HG03097 (cell line): ENCODE measurements at regions not wholly inside any gene's neighbourhood (a gene's known extent, or its start where the extent isn't known, plus 50 kb on each side); places are given as distances from the start of the nearest gene placed in this dataset.

Experiments
- ATAC-seq: cut with Tn5 transposase; IDR thresholded peaks from one replicate; pipeline ENCODE4 v1.9.1; 2021; ENCODE audit not compliant: unreplicated experiment, low FRiP score

DNA sequence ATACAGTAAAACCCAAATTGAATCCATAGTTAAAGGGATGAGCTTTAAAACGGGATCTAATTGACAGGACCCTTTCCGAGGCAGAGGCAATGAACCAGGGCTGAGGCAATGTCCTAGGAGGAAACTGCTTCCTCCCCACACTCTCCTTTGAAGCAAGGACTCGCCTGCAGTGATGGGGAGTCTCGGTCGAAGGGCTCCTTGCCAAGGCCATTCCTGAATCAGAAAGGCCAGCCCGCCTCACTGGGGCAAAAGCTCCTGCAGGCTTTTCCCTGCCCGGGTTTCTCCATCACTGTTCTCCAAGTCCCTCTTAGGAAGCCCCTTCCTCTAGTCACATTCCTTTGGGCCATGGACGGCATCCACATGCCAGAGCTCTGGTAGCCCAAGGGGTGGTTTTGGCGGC, 132.0 kb downstream of the RBFOX3 start:
- ATAC-seq = no peak

DNA sequence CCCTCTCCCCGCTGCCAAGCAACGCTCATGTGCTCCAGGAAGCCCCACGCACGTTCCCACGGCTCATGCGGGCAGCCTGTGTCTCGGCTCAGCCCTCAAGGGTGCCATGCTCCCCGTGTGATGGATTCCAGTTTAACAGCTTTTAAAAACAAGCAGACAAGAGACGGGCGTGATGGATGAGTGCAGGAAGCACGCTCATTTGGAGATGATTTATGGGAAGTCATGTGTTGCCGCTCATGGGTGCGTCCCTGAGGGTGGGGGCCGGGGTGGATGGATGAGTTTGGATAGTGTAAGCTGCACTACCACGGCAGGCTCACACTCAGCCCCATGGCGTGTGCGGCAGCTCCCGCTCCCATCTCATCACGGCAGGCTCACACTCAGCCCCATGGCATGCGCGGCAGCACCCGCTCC, 132.8 kb downstream of the RBFOX3 start:
- no peak for ATAC-seq

GRCh38 chr17:79476074-79476652, 134.7 kb downstream of the RBFOX3 start:
- ATAC-seq = no peak

DNA sequence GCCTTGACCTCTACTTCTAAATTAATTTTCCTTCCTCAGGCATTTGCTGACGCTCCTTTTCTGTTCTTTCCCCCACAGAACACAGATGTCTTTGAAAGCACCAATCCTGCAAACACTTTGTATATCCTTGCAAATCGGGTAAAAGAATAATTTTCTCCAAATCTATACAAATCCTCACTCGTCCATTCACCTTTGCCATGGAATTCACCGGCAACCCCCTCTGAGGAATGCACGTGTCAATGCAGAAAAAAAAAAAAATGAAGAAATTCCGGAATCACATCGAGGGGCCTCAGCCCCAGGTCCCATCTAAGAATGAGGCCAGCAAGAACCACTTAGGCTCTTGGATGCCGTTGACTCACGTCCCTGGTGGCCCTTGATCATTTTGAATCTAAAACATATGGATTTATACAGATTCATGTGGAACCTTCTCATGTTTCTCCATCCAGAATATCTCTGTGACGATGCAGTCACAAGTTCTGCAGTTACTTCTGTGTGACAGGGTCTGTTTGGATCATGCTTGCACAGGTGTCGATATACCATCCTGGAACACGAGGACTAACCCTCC, 136.9 kb downstream of the RBFOX3 start:
- ATAC-seq = no peak

DNA sequence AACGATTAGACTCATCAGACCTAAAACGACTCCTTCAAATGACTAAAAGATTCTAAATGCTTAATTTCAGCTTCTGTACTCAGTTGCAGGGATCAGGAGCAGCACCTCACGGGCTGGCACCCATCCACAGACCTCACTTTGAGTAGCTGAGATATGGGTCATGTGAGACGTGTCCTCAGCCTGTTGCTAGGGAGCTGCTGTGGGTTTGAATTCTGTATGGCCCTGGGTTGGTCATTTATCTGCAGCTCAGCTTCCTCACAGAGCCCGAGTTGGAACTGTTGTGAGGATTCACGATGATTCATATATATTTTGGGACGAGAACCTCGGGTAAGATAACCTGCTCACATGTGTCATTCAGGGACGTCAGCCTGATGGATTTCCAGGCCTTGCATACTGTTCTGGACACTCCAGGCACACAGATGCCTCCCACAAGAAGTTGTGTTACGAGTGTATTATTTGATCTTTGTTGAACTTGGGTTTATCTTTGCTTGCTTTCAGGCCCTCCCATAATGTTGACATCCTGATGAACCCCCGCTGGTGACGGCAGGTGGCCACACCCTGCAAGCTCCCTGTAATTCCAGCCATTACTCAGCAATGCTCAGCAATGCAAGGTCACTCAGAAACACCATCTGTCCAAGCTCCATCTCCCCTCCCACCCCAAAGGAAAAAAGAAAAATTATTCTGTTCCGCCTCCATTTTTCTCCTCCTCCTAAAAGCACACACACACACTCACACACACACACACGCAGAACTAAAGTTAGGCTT, 137.6 kb downstream of the RBFOX3 start:
- no peak for ATAC-seq

- ATAC-seq = no peak
These were observed 140.1 kb downstream of the RBFOX3 start for GRCh38 chr17:79470754-79471153.

GRCh38 chr17:79469646-79470045, 141.2 kb downstream of the RBFOX3 start:
- no peak for ATAC-seq

- no peak for ATAC-seq
These were observed 142.5 kb downstream of the RBFOX3 start for GRCh38 chr17:79468183-79468944.

GRCh38 chr17:79466562-79467350, 144.1 kb downstream of the RBFOX3 start:
- no peak for ATAC-seq

DNA sequence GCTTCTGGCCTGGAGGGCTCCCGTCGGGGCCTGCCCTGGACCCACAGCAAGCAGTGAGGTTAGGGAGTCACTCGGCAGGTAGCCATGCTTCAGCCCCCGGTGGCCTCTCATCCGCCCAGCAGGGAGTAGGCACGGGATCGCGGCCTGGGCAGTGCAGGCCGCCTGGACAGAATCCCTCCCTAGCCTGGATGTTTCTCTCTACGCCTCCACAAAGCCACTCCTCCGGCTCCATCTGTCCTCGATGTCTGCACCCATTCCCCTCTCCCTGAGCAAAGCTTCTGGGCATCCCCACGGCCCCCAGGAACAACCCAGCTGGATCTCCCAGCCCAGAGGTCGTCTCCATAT, 145.2 kb downstream of the RBFOX3 start:
- no peak for ATAC-seq

DNA sequence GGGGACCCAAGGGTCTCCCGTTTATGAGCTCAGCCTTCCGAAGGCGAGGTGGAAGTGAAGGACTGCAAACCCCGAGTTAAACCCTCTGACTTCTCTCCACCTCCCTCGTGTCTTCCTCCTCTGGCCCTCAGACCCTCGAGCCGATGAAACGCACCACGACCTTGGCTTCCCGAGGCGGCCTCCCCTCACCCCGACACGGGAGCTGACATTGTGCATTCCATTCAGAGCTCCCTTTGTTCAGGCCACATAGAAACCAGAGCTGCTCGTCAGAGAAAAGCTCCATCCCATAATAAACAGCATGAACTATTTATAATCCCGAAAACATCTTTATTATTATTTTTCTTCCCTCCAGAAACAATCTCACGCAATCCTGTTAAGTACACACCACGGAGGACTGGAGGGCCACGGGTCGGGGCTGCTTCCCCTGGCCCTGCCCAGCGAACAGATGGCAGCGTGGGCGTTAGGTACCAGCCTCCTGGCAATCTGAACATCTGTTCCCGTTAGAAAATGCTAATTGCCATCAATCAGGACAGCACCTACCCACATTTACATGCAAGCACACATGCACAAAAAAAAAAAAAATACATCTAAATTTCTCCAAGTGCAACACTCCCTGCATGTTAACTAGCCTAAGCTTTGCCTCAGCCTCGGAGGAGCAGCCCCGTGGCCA, 145.7 kb downstream of the RBFOX3 start:
- ATAC-seq = no peak

DNA sequence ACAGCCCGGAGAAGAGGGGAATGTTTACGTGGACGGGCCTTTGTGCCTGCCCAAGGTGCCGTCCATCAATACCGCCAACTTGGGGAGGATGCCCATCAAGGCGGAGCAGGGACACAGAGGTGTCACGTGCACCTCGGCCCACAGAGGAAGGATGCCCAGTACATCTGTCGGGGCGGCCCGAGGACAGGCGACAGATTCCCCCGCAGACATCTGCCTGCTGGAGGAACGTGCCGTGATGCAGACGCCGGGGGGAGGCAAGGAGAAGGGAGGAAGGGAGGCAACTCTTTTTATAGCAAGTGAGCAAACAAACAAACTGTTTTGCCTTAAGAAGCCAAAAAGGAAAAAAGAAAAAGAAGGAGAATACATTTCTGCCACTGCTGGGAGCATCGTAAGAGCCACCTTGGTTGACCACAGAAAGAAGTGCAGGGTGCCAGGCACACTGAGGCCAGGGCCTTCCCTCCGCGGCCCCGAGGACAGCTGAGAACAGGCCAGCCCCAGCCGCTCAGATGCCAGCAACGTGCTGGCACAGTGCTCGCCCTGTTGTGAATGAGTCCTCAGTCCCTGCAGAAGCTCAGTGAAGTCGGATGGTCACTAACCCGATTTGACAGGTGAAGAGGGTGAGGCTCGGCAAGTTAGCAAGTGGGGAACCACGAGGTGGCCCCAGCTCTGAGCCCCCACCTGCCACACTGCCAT, 146.4 kb downstream of the RBFOX3 start:
- no peak for ATAC-seq

- no peak for ATAC-seq
These were observed 147.2 kb downstream of the RBFOX3 start for GRCh38 chr17:79463421-79464317.

- no peak for ATAC-seq
These were observed 149.8 kb downstream of the RBFOX3 start for GRCh38 chr17:79461041-79461440.

DNA sequence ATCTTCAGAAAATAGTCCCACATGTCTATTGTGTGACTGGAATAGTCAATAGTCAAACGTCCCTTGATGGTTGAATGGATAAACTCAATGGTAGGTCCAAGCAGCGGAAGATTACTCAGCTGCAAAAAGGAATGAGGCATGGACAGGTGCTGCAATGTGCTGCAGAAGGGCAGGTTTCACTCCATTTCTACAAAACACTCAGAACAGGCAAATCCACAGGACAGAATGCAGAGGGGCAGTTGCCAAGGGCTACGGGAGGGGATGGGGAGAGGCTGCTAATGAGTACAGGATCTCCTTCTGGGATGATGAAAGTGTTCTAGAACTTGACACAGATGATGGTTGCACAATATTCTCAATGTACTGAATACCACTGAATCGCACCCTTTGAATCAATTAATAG, 151.0 kb downstream of the RBFOX3 start:
- ATAC-seq = no peak

DNA sequence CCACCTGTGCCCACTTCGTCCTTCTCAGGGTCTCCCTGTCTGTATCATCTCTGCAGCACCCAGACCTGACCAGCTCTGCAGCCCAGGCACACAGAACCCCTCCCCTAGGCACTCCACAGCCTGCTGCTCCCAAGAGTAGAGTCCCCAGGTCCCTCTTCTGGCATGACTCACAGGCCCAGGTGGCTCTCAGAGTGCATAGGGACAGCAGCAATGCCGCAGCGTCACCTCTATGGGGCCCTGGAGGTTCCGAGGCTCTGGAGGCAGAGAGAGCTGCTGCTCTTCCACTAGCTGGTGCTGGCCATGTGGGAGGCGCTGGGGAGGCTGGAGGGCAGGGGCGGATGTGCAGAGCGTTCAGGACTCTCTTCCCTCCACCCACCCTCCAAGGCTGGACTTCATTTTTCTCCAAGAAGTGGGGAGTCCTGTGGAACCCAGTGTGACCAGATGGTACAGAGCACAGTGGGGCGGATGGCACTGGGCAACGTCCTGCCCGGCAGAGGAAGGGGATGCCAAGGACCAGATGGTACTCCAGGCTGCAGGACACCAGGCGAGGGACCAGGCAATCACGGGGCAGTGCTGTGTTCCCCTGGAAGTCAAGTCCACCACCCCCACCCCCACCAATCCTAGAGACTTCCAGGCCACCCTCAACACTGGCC, 151.7 kb downstream of the RBFOX3 start:
- no peak for ATAC-seq

DNA sequence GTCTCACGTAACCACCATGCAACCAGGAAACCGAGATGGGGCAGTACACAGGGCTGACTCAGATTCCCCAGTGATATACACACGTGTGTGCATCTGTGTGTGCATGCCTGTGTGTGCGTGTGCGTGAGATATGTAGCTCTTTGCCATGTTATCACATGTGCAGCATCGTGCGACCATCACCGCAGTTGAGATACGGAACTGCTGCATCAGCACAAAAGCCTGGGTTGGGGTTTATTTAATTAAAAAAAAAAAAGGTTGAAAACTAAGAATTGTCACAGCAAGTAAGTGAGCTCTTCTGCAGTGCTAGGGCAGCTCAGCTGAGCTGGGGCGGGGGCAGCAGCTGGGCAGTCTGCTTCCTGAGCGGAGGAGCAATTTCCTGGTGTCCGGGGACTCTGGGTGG, 152.5 kb downstream of the RBFOX3 start:
- ATAC-seq = no peak

DNA sequence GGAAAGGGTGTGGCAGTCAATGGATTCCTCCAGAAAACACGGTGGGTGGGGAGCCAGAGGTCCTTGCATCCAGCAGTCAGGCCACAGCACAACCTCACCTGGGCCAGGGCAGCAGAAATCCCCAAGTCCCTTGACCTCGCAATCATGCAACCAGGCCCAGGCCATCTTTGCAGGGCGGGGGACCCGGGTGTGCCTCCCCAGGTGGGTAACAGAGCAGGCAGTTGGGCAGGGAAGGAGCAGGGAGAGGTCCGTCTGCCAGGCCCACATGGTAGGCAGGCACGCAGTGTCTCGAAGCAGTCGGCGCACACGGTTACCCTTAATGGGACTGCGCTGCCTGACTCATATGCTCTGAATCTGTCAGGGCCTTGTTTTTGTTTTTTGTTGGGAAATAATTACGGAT, 153.0 kb downstream of the RBFOX3 start:
- ATAC-seq = no peak
